Panc1 (cell line): ENCODE measurements at regions not wholly inside any gene's neighbourhood (a gene's known extent, or its start where the extent isn't known, plus 50 kb on each side); places are given as distances from the start of the nearest gene placed in this dataset.

Experiments
- ATAC-seq: fragments of 200-7000 bp; cut with Tn5 transposase; 2 replicates; pipeline ENCODE4 v1.9.1; 2020; ENCODE audit warnings: mild to moderate bottlenecking, moderate library complexity
- BruUV-seq: library from RNA; stranded (reverse); fragments of 400-500 nt; replicated peaks from 2 replicates; lab custom pipeline; 2021; lab: Mats Ljungman, UMichigan
- CTCF ChIA-PET: fragments of 300-600 bp; sonication (Branson Sonifier 250); formaldehyde crosslinking; loops from one replicate; lab custom pipeline; 2022; ENCODE audit warnings: antibody characterized with exemption; lab: Charles Lee
- POLR2A ChIA-PET: fragments of 300-600 bp; sonication (Branson Sonifier 250); formaldehyde crosslinking; loops from one replicate; lab custom pipeline; 2022; ENCODE audit warnings: antibody characterized with exemption; lab: Charles Lee
- DNase-seq: peaks from one replicate; pipeline ENCODE4 v3.0.0-alpha.2; 2010; ENCODE audit warnings: low read depth, low spot score
- H3K27ac ChIP-seq: 2 replicates; pipeline ENCODE4 v1.5.1; 2011; ENCODE audit warnings: mild to moderate bottlenecking, low read length, inconsistent platforms
- H3K27me3 ChIP-seq: fragments of 200-500 bp; sonication (Bioruptor generic); 2 replicates; pipeline ENCODE4 v1.6.0; 2014; ENCODE audit warnings: low read length, inconsistent platforms; ENCODE audit not compliant: control insufficient read depth, insufficient read depth
- H3K36me3 ChIP-seq: fragments of 200-500 bp; sonication (Bioruptor generic); 2 replicates; pipeline ENCODE4 v1.5.1; 2014; ENCODE audit warnings: inconsistent platforms, mild to moderate bottlenecking, low read length, moderate library complexity; ENCODE audit not compliant: control insufficient read depth, insufficient read depth
- H3K4me1 ChIP-seq: 2 replicates; pipeline ENCODE4 v1.5.1; 2011; ENCODE audit warnings: inconsistent platforms, mild to moderate bottlenecking, low read length, moderate library complexity; ENCODE audit not compliant: control insufficient read depth, insufficient read depth
- H3K4me3 ChIP-seq, 2 experiments: 2 replicates each; pipeline ENCODE4 v1.5.1; 2011 to 2012; ENCODE audit warnings: low read depth in 2 of 2, low read length in 2 of 2, mild to moderate bottlenecking in 2 of 2, inconsistent platforms in 1 of 2, moderate library complexity in 1 of 2
- H3K9me3 ChIP-seq: fragments of 200-500 bp; sonication (Bioruptor generic); 2 replicates; pipeline ENCODE4 v1.5.1; 2014; ENCODE audit warnings: low read depth, mild to moderate bottlenecking, inconsistent platforms, low read length, moderate library complexity; ENCODE audit not compliant: control insufficient read depth, insufficient read depth
- POLR2AphosphoS5 ChIP-seq: IDR thresholded peaks from 2 replicates; pipeline ENCODE4 v1.6.1; 2012; ENCODE audit warnings: mild to moderate bottlenecking, low read depth, low read length, moderate library complexity
- REST ChIP-seq, 2 experiments: IDR thresholded peaks; 2 replicates each; pipeline ENCODE4 v1.6.1; 2011 to 2012; ENCODE audit warnings: low read depth in 2 of 2, control low read depth in 1 of 2, low read length in 1 of 2, mild to moderate bottlenecking in 1 of 2, moderate library complexity in 1 of 2; ENCODE audit not compliant: insufficient read depth in 1 of 2
- SIN3A ChIP-seq: IDR thresholded peaks from 2 replicates; pipeline ENCODE4 v1.6.1; 2012; ENCODE audit warnings: low read depth, mild to moderate bottlenecking, low read length, moderate library complexity, borderline replicate concordance; ENCODE audit not compliant: insufficient read depth
- TCF7L2 ChIP-seq: IDR thresholded peaks from 2 replicates; pipeline ENCODE4 v1.6.1; 2011; ENCODE audit warnings: mild to moderate bottlenecking, low read depth, low read length, inconsistent platforms
- in situ Hi-C: cut with HindIII; loops from 2 replicates; pipeline ENCODE4 v1.10.0; 2016; ENCODE audit warnings: low sequenced_read_pairs, low pct_unique_long_range_greater_than_20kb
- intact Hi-C: fragments of 100-400 bp; cut with micrococcal nuclease; formaldehyde crosslinking; loops from one replicate; pipeline ENCODE4 v1.10.0; 2022; ENCODE audit not compliant: unreplicated experiment
- TF ChIP-seq, protein P1 (sequence below): fragments of 450-650 bp; IDR thresholded peaks from 2 replicates; pipeline ENCODE4 v1.5.1; 2017; ENCODE audit warnings: mild to moderate bottlenecking

- H3K9me3 ChIP-seq, result no peaks in the 10 kb centered on the region
- DNase-seq (no peak), ATAC-seq (no peak)
- in situ Hi-C loops, result no loop called here
- intact Hi-C loops, result no loop called here
- H3K36me3 ChIP-seq, result no peaks in the 10 kb centered on the region
- H3K27me3 ChIP-seq, result no peaks in the 10 kb centered on the region
- no peaks in the 10 kb centered on the region for H3K4me1 ChIP-seq
- POLR2A ChIA-PET, result no interaction called here
- no peak overlapping the region for H3K27ac ChIP-seq
- no TSS peak for BruUV-seq
- no peak overlapping the region for H3K4me3 ChIP-seq
- CTCF ChIA-PET, result no interaction called here
- TF ChIP-seq REST (IDR thresholded peaks at IDR 0.05; ENCODE audit: insufficient read depth in 1 of 2, low read depth in 2 of 2, low read length in 1 of 2) (no peak), POLR2AphosphoS5 (no peak), SIN3A (no peak), TCF7L2 (no peak)
- TF ChIP-seq, protein P1, sequence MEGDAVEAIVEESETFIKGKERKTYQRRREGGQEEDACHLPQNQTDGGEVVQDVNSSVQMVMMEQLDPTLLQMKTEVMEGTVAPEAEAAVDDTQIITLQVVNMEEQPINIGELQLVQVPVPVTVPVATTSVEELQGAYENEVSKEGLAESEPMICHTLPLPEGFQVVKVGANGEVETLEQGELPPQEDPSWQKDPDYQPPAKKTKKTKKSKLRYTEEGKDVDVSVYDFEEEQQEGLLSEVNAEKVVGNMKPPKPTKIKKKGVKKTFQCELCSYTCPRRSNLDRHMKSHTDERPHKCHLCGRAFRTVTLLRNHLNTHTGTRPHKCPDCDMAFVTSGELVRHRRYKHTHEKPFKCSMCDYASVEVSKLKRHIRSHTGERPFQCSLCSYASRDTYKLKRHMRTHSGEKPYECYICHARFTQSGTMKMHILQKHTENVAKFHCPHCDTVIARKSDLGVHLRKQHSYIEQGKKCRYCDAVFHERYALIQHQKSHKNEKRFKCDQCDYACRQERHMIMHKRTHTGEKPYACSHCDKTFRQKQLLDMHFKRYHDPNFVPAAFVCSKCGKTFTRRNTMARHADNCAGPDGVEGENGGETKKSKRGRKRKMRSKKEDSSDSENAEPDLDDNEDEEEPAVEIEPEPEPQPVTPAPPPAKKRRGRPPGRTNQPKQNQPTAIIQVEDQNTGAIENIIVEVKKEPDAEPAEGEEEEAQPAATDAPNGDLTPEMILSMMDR, result no peak
Observed at GRCh38 chr2:5472673-5473072, 219.5 kb upstream of the SOX11 start.

- no peaks in the 10 kb centered on the region for H3K9me3 ChIP-seq
- TF ChIP-seq, protein P1, result no peak
- TF ChIP-seq REST (IDR thresholded peaks at IDR 0.05; ENCODE audit: insufficient read depth in 1 of 2, low read depth in 2 of 2, low read length in 1 of 2) (no peak), SIN3A (no peak), POLR2AphosphoS5 (no peak), TCF7L2 (no peak)
- no peak overlapping the region for H3K4me3 ChIP-seq
- BruUV-seq, result no TSS peak
- H3K27me3 ChIP-seq, result no peaks in the 10 kb centered on the region
- no peak for DNase-seq
- CTCF ChIA-PET, result no interaction called here
- no peak overlapping the region for H3K27ac ChIP-seq
- no peaks in the 10 kb centered on the region for H3K36me3 ChIP-seq
- no peaks in the 10 kb centered on the region for H3K4me1 ChIP-seq
- intact Hi-C loops (no loop called here), in situ Hi-C loops (no loop called here)
- POLR2A ChIA-PET, result no interaction called here
- no peak for ATAC-seq
Observed at GRCh38 chr2:5473635-5474034, 218.5 kb upstream of the SOX11 start.
